ENCODE measurements at regions not wholly inside any gene's neighbourhood (a gene's known extent, or its start where the extent isn't known, plus 50 kb on each side); places are given as distances from the start of the nearest gene placed in this dataset.

DNA sequence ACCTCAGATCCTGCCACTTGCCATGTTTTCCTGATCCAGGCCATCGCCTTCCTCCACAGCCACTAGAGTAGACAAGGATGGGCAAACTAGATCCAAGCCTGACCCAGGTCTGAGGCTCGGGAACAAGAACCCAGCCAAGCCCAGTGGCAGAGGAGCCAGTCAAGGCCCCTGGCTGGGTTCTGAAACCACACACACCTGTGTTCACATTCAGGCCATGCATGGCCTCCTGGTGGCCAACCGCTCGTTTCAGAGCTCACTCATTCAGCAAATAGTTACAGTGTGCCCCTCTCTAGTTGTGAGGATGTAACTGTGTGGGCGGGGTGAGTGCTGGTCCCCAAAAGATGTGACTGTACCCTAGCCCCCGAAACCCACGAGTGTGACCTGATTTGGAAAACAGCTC lies 337.6 kb downstream of the CTTN start:
- H3K9me1 ChIP-seq (ENCODE audit: control insufficient read depth, insufficient read depth, low read length), result no peaks in the 10 kb centered on the region
- TF ChIP-seq, protein P1, sequence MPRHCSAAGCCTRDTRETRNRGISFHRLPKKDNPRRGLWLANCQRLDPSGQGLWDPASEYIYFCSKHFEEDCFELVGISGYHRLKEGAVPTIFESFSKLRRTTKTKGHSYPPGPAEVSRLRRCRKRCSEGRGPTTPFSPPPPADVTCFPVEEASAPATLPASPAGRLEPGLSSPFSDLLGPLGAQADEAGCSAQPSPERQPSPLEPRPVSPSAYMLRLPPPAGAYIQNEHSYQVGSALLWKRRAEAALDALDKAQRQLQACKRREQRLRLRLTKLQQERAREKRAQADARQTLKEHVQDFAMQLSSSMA (CRISPR knock-in tag; IDR thresholded peaks at IDR 0.05), result no peak
- TF ChIP-seq, protein P2, sequence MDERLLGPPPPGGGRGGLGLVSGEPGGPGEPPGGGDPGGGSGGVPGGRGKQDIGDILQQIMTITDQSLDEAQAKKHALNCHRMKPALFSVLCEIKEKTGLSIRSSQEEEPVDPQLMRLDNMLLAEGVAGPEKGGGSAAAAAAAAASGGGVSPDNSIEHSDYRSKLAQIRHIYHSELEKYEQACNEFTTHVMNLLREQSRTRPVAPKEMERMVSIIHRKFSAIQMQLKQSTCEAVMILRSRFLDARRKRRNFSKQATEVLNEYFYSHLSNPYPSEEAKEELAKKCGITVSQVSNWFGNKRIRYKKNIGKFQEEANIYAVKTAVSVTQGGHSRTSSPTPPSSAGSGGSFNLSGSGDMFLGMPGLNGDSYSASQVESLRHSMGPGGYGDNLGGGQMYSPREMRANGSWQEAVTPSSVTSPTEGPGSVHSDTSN (CRISPR knock-in tag; IDR thresholded peaks at IDR 0.05; ENCODE audit: low read depth), result no peak
- TF ChIP-seq, protein P2 (tag; conservative IDR thresholded peaks at IDR 0.05; ENCODE audit: low read depth), result no peak
- TF ChIP-seq CXXC5 (CRISPR knock-in tag; IDR thresholded peaks at IDR 0.05) (no peak), NCOA4 (IDR thresholded peaks at IDR 0.05; ENCODE audit: partially characterized antibody) (no peak), STAT5B (CRISPR knock-in tag; IDR thresholded peaks at IDR 0.05) (no peak), HMGN3 (IDR thresholded peaks at IDR 0.05; ENCODE audit: borderline replicate concordance, extremely low read depth, insufficient read length, low read depth, low read length) (no peak), KLF13 (tag; IDR thresholded peaks at IDR 0.05; ENCODE audit: borderline replicate concordance, low read depth) (no peak), MYBL2 (IDR thresholded peaks at IDR 0.05; ENCODE audit: low read depth) (no peak), MYBL2 (CRISPR knock-in tag; IDR thresholded peaks at IDR 0.05; ENCODE audit: borderline replicate concordance) (no peak), ZBTB17 (CRISPR knock-in tag; IDR thresholded peaks at IDR 0.05) (no peak), TAF7 (tag; IDR thresholded peaks at IDR 0.05) (no peak), ELF2 (CRISPR knock-in tag; IDR thresholded peaks at IDR 0.05) (no peak)
- WGBS (ENCODE audit: insufficient coverage, low coverage, missing lambda C conversion rate), result 1% methylated on average over 7 of the region's 7 CpGs
- FAIRE-seq (no peak), DNase-seq (ENCODE audit: extremely low read depth in 1 of 4, low spot score in 3 of 4) (no peak), ATAC-seq (no peak)
- H3K9me3 ChIP-seq (replicated peaks; ENCODE audit: control insufficient read depth, insufficient read depth, low read depth, low read length), result no peaks in the 10 kb centered on the region
- intact Hi-C loops (cut with micrococcal nuclease), result no loop called here
- H2AFZ ChIP-seq (ENCODE audit: low read depth, low read length), result no peak overlapping the region
- POLR2A ChIA-PET, result no interaction called here
- peaks cover 0 to 5% of the 10 kb centered on the region in 2 experiments; a peak in 2 of 5 replicates for H3K4me1 ChIP-seq (replicated peaks in 1 of 2; ENCODE audit: control insufficient read depth in 2 of 2, insufficient read depth in 2 of 2, low read length in 2 of 2)
- no peaks in the 10 kb centered on the region for H3K79me2 ChIP-seq (ENCODE audit: control insufficient read depth, insufficient read depth, low read length)
- H3K4me3 ChIP-seq, result no peak overlapping the region
- 0 out of 2 replicates have a peak, but pooled peaks cover 4% of the 10 kb centered on the region for H4K20me1 ChIP-seq (replicated peaks; ENCODE audit: control insufficient read depth, insufficient read depth, low read length)
- H3K27ac ChIP-seq (ENCODE audit: extremely low read depth, low read depth, low read length), result no peak overlapping the region
- H3K27me3 ChIP-seq (ENCODE audit: control insufficient read depth in 2 of 2, insufficient read depth in 2 of 2, low read length in 2 of 2), result peaks cover 18 to 94% of the 10 kb centered on the region in 2 experiments
- CTCF ChIA-PET (ENCODE audit: low intra/inter-chr PET ratio), result no interaction called here
- no TSS peak for BruUV-seq (replicated peaks)
- no peak overlapping the region for H3K4me2 ChIP-seq (ENCODE audit: insufficient read depth, low read length)
- H3K9ac ChIP-seq (ENCODE audit: insufficient read depth in 1 of 2, low read depth in 2 of 2, low read length in 2 of 2), result no peak overlapping the region
- no peaks in the 10 kb centered on the region for H3K36me3 ChIP-seq (ENCODE audit: control insufficient read depth, insufficient read depth, low read length)
- in situ Hi-C loops (cut with MboI), result no loop called here

Data from K562 (cell line).